Body of pancreas (tissue), 4 donors: ENCODE measurements at regions not wholly inside any gene's neighbourhood (a gene's known extent, or its start where the extent isn't known, plus 50 kb on each side); places are given as distances from the start of the nearest gene placed in this dataset.

Source experiments
- ATAC-seq: fragments of 150-250 bp; one replicate; pipeline ENCODE4 v1.9.1; 2016
- DNase-seq, 4 donors: peaks; one replicate each; pipeline ENCODE4 v3.0.0-alpha.2; 2019
- H3K27ac ChIP-seq, 4 donors: fragments of 200-600 bp; sonication (generic); 1 replicate in 3 of 4; 2 replicates in 1 of 4; pipeline versions ENCODE4 v1.5.1 to v1.6.1; 2016 to 2019; ENCODE audit warnings: mild to moderate bottlenecking in 1 of 4, mixed read lengths in 1 of 4, moderate library complexity in 1 of 4
- H3K27me3 ChIP-seq, 2 donors: fragments of 200-600 bp; sonication (generic); one replicate each; pipeline ENCODE4 v1.6.0; 2016; ENCODE audit warnings: mild to moderate bottlenecking in 1 of 2
- H3K36me3 ChIP-seq, 2 donors: fragments of 200-600 bp; sonication (generic); replicated peaks in 1 of 2; 2 replicates each; pipeline ENCODE4 v1.5.1; 2016; ENCODE audit warnings: low read depth in 2 of 2; ENCODE audit not compliant: insufficient read depth in 1 of 2
- H3K4me1 ChIP-seq: fragments of 200-600 bp; sonication (generic); one replicate; pipeline ENCODE4 v1.6.0; 2016
- H3K4me3 ChIP-seq, 2 donors: fragments of 200-600 bp; sonication (generic); 1 replicate in 1 of 2; 2 replicates in 1 of 2; pipeline ENCODE4 v1.5.1; 2016 to 2019
- H3K9me3 ChIP-seq, 3 donors: fragments of 200-600 bp; sonication (generic); 1 replicate in 2 of 3; 2 replicates in 1 of 3; pipeline ENCODE4 v1.5.1; 2016
- CTCF ChIP-seq, 7 experiments: fragments of 450-650 bp in 4 of 7; fragments of 200-600 bp in 3 of 7; sonication (generic) in 3 of 7; IDR thresholded peaks; one replicate each; pipeline ENCODE4 v1.5.1; 2016 to 2019; ENCODE audit warnings: antibody characterized with exemption in 7 of 7
- POLR2A ChIP-seq, 3 donors: fragments of 450-650 bp; IDR thresholded peaks; one replicate each; pipeline ENCODE4 v1.6.1; 2016; ENCODE audit warnings: antibody characterized with exemption in 3 of 3, mild to moderate bottlenecking in 2 of 3
- WGBS, 2 donors: methylation state at CpG; one replicate each; pipeline ENCODE4 v1.1.5; 2017; 5-methylcytosine and 5-hydroxymethylcytosine counted together
- intact Hi-C: fragments of 100-400 bp; cut with DNase I; formaldehyde crosslinking; loops from one replicate; pipeline ENCODE4 v1.15.1; 2023

DNA sequence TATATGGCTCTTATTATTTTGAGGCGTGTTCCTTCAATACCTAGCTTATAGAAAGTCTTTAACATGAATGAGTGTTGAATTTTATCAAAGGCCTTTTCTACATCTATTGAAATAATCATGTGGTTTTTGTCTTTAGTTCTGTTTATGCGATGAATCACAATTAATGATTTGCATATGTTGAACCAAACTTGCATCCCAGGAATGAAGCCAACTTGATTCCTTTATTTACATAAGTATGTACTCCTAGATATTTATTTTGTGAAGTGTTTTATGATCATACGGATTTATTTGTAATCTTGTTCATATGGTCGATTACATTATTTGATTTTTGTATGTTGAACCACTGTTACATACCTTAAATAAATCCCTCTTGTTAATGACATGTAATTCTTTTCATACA, 244.3 kb upstream of the KCND2 start:
- H3K4me3 ChIP-seq = no peak overlapping the region
- no peaks in the 10 kb centered on the region for H3K36me3 ChIP-seq
- no peaks in the 10 kb centered on the region for H3K27me3 ChIP-seq
- no peak overlapping the region for H3K27ac ChIP-seq
- 51 to 58% methylated on average over 4 of the region's 4 CpGs for WGBS, 2 donors
- intact Hi-C loops = no loop called here
- ATAC-seq (no peak), DNase-seq (no peak)
- H3K4me1 ChIP-seq = no peaks in the 10 kb centered on the region
- TF ChIP-seq CTCF (IDR thresholded peaks at IDR 0.05) (no peak), POLR2A (IDR thresholded peaks at IDR 0.05) (no peak)
- no peaks in the 10 kb centered on the region for H3K9me3 ChIP-seq

DNA sequence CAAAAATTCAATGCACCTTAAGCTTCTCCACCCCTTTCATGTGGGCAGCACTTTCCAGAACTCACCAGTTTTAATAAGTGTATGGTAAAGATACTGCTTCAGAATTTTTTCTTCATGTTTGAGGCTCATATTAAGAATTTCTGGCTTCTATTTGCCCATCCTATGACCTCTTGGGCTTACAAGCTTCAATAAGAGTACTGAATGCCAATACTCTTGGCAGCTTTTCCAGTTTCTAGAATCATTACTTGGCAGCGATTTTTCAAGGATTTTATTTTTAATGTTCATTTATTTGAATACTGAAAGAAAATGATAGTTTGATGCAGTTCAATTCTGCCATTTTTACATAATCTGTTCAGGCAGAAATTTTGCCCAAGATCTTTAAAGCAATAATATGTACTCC, 242.1 kb upstream of the KCND2 start:
- intact Hi-C loops = no loop called here
- H3K36me3 ChIP-seq = no peaks in the 10 kb centered on the region
- WGBS, 2 donors = 42 to 60% methylated on average over 1 of the region's 1 CpG
- no peaks in the 10 kb centered on the region for H3K9me3 ChIP-seq
- no peaks in the 10 kb centered on the region for H3K4me1 ChIP-seq
- TF ChIP-seq CTCF (IDR thresholded peaks at IDR 0.05) = no peak
- TF ChIP-seq POLR2A (IDR thresholded peaks at IDR 0.05) = no peak
- ATAC-seq (no peak), DNase-seq (no peak)
- H3K27ac ChIP-seq = no peak overlapping the region
- H3K4me3 ChIP-seq = no peak overlapping the region
- no peaks in the 10 kb centered on the region for H3K27me3 ChIP-seq

DNA sequence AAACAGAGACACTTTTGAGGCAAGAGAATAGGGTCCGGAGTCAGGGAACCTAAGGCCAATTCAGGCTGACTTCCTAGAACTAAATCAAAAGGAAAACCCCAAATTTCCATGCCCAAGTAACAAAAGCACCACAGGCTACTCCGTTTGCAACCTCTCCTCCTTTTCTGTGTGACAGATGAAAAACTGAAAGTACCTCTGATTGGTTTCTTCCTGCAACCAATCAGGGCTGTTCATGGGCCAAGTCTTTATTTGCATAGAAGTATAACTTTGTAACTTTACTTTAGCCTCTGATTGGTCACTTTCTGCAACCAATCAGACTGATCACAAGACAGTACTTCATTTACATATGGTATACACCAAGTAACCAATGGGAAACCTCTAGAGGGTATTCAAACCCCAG, 239.9 kb upstream of the KCND2 start:
- intact Hi-C loops = no loop called here
- H3K27me3 ChIP-seq = no peaks in the 10 kb centered on the region
- no peaks in the 10 kb centered on the region for H3K4me1 ChIP-seq
- ATAC-seq = no peak
- H3K4me3 ChIP-seq = no peak overlapping the region
- no peak for DNase-seq
- no peak overlapping the region for H3K27ac ChIP-seq
- no peaks in the 10 kb centered on the region for H3K36me3 ChIP-seq
- TF ChIP-seq CTCF (IDR thresholded peaks at IDR 0.05) (no peak), POLR2A (IDR thresholded peaks at IDR 0.05) (no peak)
- 59 to 63% methylated on average over 2 of the region's 2 CpGs for WGBS, 2 donors
- no peaks in the 10 kb centered on the region for H3K9me3 ChIP-seq

DNA sequence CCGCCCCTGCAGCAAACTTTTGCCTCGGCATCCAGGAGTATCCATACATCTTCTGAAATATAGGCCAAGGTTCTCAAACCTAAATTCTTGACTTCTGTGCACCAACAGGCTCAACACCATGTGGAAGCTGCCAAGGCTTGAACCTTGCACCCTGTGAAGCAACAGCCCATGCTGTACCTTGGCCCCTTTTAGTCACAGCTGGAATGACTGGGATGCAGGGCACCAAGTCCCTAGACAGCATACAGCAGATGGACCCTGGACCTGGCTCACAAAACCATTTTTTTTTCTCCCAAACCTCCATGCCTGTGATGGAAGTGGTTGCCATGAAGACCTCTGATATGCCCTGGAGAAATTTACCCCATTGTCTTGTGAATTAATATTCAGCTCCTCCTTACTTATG, 233.8 kb upstream of the KCND2 start:
- H3K27ac ChIP-seq = no peak overlapping the region
- intact Hi-C loops = no loop called here
- no peaks in the 10 kb centered on the region for H3K4me1 ChIP-seq
- H3K9me3 ChIP-seq = no peaks in the 10 kb centered on the region
- ATAC-seq = no peak
- H3K4me3 ChIP-seq = no peak overlapping the region
- WGBS, 2 donors = 72 to 73% methylated on average over 2 of the region's 2 CpGs
- DNase-seq = no peak
- TF ChIP-seq CTCF (IDR thresholded peaks at IDR 0.05) (no peak), POLR2A (IDR thresholded peaks at IDR 0.05) (no peak)
- no peaks in the 10 kb centered on the region for H3K27me3 ChIP-seq
- no peaks in the 10 kb centered on the region for H3K36me3 ChIP-seq

DNA sequence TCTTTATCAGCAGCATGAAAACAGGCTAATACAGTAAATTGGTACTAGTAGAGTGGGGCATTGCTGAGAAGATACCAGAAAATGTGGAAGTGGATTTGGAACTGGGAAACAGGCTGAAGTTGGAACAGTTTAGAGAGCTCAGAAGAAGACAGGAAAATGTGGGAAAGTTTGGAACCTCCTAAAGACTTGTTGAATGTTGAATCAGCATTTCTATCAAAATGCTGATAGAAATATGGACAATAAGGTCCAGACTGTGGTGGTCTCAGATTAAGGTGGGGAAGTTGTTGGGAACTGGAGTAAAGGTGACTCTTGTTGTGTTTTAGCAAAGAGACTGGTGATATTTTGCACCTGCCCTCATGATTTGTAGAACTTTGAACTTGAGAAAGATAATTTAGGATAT, 231.2 kb upstream of the KCND2 start:
- intact Hi-C loops = no loop called here
- no peaks in the 10 kb centered on the region for H3K36me3 ChIP-seq
- no peak overlapping the region for H3K4me3 ChIP-seq
- H3K4me1 ChIP-seq = no peaks in the 10 kb centered on the region
- no peak overlapping the region for H3K27ac ChIP-seq
- no peaks in the 10 kb centered on the region for H3K27me3 ChIP-seq
- no peak for TF ChIP-seq CTCF (IDR thresholded peaks at IDR 0.05)
- no peak for TF ChIP-seq POLR2A (IDR thresholded peaks at IDR 0.05)
- ATAC-seq = no peak
- no peaks in the 10 kb centered on the region for H3K9me3 ChIP-seq
- DNase-seq = no peak
